Epithelial cell of esophagus (primary cell): ENCODE measurements at regions not wholly inside any gene's neighbourhood (a gene's known extent, or its start where the extent isn't known, plus 50 kb on each side); places are given as distances from the start of the nearest gene placed in this dataset.
A peak's percentile ranks its signal among the peaks of the same experiment; 100 is the strongest.

ENCODE experiments used
- DNase-seq: peaks from one replicate; pipeline ENCODE4 v3.0.0; 2010; ENCODE audit warnings: low read depth
- H3K4me3 ChIP-seq: 2 replicates; pipeline ENCODE4 v1.5.1; 2011; ENCODE audit warnings: mild to moderate bottlenecking, low read length, control low read depth
- TF ChIP-seq, protein P1 (sequence below): IDR thresholded peaks from 2 replicates; pipeline ENCODE4 v1.5.1; 2011; ENCODE audit warnings: low read depth, mild to moderate bottlenecking, low read length, control low read depth, inconsistent platforms; ENCODE audit not compliant: insufficient read depth; ENCODE audit errors: missing control alignments

DNA sequence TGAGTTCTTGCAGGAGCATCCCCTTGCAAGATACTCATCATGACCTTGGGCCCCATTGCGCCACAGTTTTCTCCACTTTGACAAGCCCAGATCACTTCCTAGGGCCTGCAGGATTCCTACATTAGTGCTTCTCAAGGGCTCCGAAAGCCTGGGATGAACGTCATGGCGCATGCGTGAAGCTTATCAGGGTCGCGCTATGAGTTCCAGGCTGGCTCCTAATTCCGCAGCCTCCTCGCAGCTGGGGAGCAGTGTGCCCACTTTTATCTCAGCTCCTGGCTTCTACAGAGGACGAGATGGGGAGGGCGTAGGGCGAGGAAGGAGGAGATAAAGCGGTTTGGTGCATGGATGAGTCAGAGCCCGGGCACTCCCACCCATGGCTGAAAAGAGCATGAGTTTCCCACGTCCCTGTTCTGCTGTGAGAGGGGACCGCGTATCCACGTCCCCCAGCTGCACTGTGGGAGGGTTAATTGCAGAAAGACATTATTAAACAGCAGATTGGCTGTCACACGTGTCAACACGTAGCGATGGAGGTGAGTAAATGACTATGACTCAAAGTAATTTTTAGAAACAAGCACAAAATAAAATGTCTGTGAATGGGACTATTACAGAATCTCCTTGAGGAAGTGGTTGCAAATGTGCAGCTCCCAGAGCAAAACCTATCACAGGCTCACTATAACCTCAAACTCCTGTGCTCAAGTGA is 72.9 kb upstream of the DSP start:
- TF ChIP-seq, protein P1, sequence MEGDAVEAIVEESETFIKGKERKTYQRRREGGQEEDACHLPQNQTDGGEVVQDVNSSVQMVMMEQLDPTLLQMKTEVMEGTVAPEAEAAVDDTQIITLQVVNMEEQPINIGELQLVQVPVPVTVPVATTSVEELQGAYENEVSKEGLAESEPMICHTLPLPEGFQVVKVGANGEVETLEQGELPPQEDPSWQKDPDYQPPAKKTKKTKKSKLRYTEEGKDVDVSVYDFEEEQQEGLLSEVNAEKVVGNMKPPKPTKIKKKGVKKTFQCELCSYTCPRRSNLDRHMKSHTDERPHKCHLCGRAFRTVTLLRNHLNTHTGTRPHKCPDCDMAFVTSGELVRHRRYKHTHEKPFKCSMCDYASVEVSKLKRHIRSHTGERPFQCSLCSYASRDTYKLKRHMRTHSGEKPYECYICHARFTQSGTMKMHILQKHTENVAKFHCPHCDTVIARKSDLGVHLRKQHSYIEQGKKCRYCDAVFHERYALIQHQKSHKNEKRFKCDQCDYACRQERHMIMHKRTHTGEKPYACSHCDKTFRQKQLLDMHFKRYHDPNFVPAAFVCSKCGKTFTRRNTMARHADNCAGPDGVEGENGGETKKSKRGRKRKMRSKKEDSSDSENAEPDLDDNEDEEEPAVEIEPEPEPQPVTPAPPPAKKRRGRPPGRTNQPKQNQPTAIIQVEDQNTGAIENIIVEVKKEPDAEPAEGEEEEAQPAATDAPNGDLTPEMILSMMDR, result no peak
- H3K4me3 ChIP-seq, result peak overlapping the region; percentile 3
- DNase-seq, result peak; percentile 72

DNA sequence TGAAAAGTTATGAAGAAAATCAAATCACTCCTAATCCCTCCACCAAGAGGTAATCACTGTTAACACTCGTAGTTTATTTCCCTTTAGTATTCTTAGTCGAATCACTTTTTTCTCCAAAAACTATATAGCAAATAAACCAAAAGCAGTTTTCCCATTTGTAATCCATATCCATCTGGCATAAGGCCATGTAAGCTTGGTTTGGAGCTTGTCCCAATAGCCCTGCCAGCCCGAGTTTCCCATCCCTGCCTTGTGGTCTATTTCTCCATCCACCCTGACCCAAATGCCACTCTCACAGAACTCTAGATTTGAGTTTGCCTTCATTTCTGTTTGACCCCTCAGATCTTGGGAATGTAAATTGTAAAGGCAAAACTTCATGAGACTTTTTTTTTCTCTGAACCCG is 71.8 kb upstream of the DSP start:
- no peak for DNase-seq
- TF ChIP-seq, protein P1, result no peak
- H3K4me3 ChIP-seq, result no peak overlapping the region

DNA sequence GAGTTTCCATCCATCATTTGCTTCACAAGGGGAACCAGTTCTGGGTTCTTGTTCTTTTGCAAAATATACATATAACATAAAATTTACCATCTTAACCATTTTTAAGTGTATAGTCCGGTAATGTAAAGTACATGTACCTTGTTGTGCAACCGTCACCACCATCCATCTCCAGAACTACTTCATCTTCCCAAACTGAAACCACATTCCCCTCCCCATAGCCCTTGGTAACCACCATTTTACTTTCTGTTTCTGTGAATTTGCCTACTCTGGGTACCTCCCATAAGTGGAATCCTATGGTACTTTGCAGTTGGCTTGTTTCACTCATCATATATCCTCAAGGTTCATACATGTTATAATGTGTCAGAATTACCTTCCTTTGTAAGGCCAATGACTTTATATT is 70.3 kb upstream of the DSP start:
- no peak overlapping the region for H3K4me3 ChIP-seq
- DNase-seq, result no peak
- TF ChIP-seq, protein P1, result no peak

- TF ChIP-seq, protein P1, result no peak
- no peak for DNase-seq
- no peak overlapping the region for H3K4me3 ChIP-seq
Measured at GRCh38 chr6:7473805-7474719, 67.4 kb upstream of the DSP start.

GRCh38 chr6:7475081-7475480 is 66.4 kb upstream of the DSP start:
- TF ChIP-seq, protein P1, result no peak
- peak; percentile 83 for DNase-seq
- no peak overlapping the region for H3K4me3 ChIP-seq

- H3K4me3 ChIP-seq, result no peak overlapping the region
- TF ChIP-seq, protein P1, result no peak
- peak; percentile 100 for DNase-seq
Measured at GRCh38 chr6:7479801-7480266, 61.6 kb upstream of the DSP start.
